GM23248 (cell line): ENCODE measurements at regions not wholly inside any gene's neighbourhood (a gene's known extent, or its start where the extent isn't known, plus 50 kb on each side); places are given as distances from the start of the nearest gene placed in this dataset.

Source experiments
- DNase-seq: peaks from one replicate; pipeline ENCODE4 v3.0.0-alpha.2; 2015
- H2AFZ ChIP-seq: fragments of 200-600 bp; sonication (generic); 2 replicates; pipeline ENCODE4 v1.6.1; 2016; ENCODE audit warnings: antibody characterized with exemption
- H3F3A ChIP-seq: fragments of 200-600 bp; sonication (generic); 2 replicates; pipeline ENCODE4 v1.6.1; 2016; ENCODE audit warnings: mild to moderate bottlenecking, antibody characterized with exemption, mixed run types; ENCODE audit not compliant: insufficient read depth
- H3K27ac ChIP-seq: fragments of 200-600 bp; sonication (generic); 2 replicates; pipeline ENCODE4 v1.5.1; 2016; ENCODE audit warnings: mild to moderate bottlenecking
- H3K27me3 ChIP-seq: fragments of 200-600 bp; sonication (generic); replicated peaks from 2 replicates; pipeline ENCODE4 v1.6.1; 2016; ENCODE audit warnings: mild to moderate bottlenecking; ENCODE audit not compliant: insufficient read depth
- H3K36me3 ChIP-seq: fragments of 200-600 bp; sonication (generic); 2 replicates; pipeline ENCODE4 v1.6.1; 2016; ENCODE audit warnings: low read depth, mild to moderate bottlenecking
- H3K4me1 ChIP-seq: fragments of 200-600 bp; sonication (generic); 2 replicates; pipeline ENCODE4 v1.6.1; 2016; ENCODE audit warnings: mild to moderate bottlenecking; ENCODE audit not compliant: insufficient read depth
- H3K4me2 ChIP-seq: fragments of 200-600 bp; sonication (generic); one replicate; pipeline ENCODE4 v1.6.1; 2016; ENCODE audit warnings: mild to moderate bottlenecking; ENCODE audit not compliant: unreplicated experiment
- H3K4me3 ChIP-seq: fragments of 200-600 bp; sonication (generic); 2 replicates; pipeline ENCODE4 v1.5.1; 2016; ENCODE audit warnings: mild to moderate bottlenecking
- H3K79me2 ChIP-seq: fragments of 200-600 bp; sonication (generic); 2 replicates; pipeline ENCODE4 v1.6.1; 2016; ENCODE audit warnings: mild to moderate bottlenecking; ENCODE audit not compliant: insufficient read depth
- H3K9ac ChIP-seq: fragments of 200-600 bp; sonication (generic); 2 replicates; pipeline ENCODE4 v1.6.1; 2016; ENCODE audit warnings: mild to moderate bottlenecking
- H3K9me2 ChIP-seq: fragments of 200-600 bp; sonication (generic); 2 replicates; pipeline ENCODE4 v1.6.1; 2016; ENCODE audit warnings: mixed run types, mild to moderate bottlenecking, moderate library complexity; ENCODE audit not compliant: insufficient read depth
- H3K9me3 ChIP-seq: fragments of 200-600 bp; sonication (generic); one replicate; pipeline ENCODE4 v1.6.1; 2017; ENCODE audit warnings: low read depth
- H4K20me1 ChIP-seq: fragments of 200-600 bp; sonication (generic); 2 replicates; pipeline ENCODE4 v1.6.0; 2016; ENCODE audit not compliant: insufficient read depth
- EZH2 ChIP-seq: fragments of 200-600 bp; sonication (generic); IDR thresholded peaks from 2 replicates; pipeline ENCODE4 v1.6.1; 2018; ENCODE audit warnings: antibody characterized with exemption, mild to moderate bottlenecking; ENCODE audit not compliant: insufficient read depth, poor library complexity, severe bottlenecking
- EZH2phosphoT487 ChIP-seq: fragments of 200-600 bp; sonication (generic); IDR thresholded peaks from 2 replicates; pipeline ENCODE4 v1.6.1; 2018; ENCODE audit warnings: antibody characterized with exemption, moderate library complexity, mild to moderate bottlenecking, low read depth; ENCODE audit not compliant: insufficient read depth
- WGBS, 2 experiments: methylation state at CpG; one replicate each; pipeline ENCODE4 v1.1.6; 2015 to 2017; ENCODE audit warnings: low lambda C conversion rate in 2 of 2, low coverage in 1 of 2; ENCODE audit errors: missing lambda C conversion rate in 2 of 2; 5-methylcytosine and 5-hydroxymethylcytosine counted together
- in situ Hi-C: fragments of 300-500 bp; cut with MboI; formaldehyde crosslinking; loops from 2 replicates; pipeline ENCODE4 v1.15.0; 2020

GRCh38 chr5:82418608-82418950, 140.4 kb upstream of the RPS23 start:
- 66 to 72% methylated on average over 2 of the region's 2 CpGs for WGBS, 2 experiments
- in situ Hi-C loops: no loop called here
- peaks cover 26% of the 10 kb centered on the region for H3F3A ChIP-seq
- peaks cover 48% of the 10 kb centered on the region for H3K4me1 ChIP-seq
- no peaks in the 10 kb centered on the region for H3K9me3 ChIP-seq
- no peak overlapping the region for H3K4me3 ChIP-seq
- no peak overlapping the region for H2AFZ ChIP-seq
- no peak for DNase-seq
- no peaks in the 10 kb centered on the region for H4K20me1 ChIP-seq
- H3K9me2 ChIP-seq: no peaks in the 10 kb centered on the region
- no peak overlapping the region for H3K4me2 ChIP-seq
- TF ChIP-seq EZH2: no peak
- no peak for TF ChIP-seq EZH2phosphoT487
- no peak overlapping the region for H3K27ac ChIP-seq
- no peak overlapping the region for H3K9ac ChIP-seq
- no peaks in the 10 kb centered on the region for H3K27me3 ChIP-seq
- H3K36me3 ChIP-seq: no peaks in the 10 kb centered on the region
- no peaks in the 10 kb centered on the region for H3K79me2 ChIP-seq

- peak; percentile 13 for DNase-seq
- Histone ChIP-seq H3F3A (peaks cover 32% of the 10 kb centered on the region), H3K27me3 (no peaks in the 10 kb centered on the region), H3K4me2 (no peak overlapping the region), H2AFZ (no peak overlapping the region), H3K79me2 (no peaks in the 10 kb centered on the region), H4K20me1 (no peaks in the 10 kb centered on the region), H3K36me3 (no peaks in the 10 kb centered on the region), H3K27ac (no peak overlapping the region), H3K4me3 (no peak overlapping the region), H3K9me3 (no peaks in the 10 kb centered on the region), H3K9ac (no peak overlapping the region), H3K4me1 (peaks cover 54% of the 10 kb centered on the region), H3K9me2 (no peaks in the 10 kb centered on the region)
- TF ChIP-seq EZH2 (no peak), EZH2phosphoT487 (no peak)
- in situ Hi-C loops: no loop called here
- 89 to 90% methylated on average over 11 of the region's 11 CpGs for WGBS, 2 experiments
Measured at GRCh38 chr5:82417776-82418607, 139.8 kb upstream of the RPS23 start.

DNA sequence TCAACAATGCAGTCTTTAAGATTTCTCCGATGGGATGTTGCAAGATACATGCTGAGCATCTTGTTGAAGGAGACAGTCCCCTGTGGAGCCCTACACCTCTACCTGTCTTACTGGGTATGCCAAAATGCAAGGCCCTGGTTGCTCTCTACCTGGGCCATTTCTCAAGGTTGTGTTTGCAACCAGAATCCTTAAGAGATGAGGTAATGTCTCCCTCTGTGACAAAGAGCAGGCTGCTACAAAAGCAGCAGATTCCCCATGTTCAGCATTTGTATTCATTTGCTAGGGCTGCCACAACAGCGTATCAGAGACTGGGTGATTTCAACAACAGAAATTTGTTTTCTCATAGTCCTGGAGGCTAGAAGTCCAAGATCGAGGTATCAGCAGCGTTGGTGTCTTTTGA, 138.4 kb upstream of the RPS23 start:
- Histone ChIP-seq H3K79me2 (no peaks in the 10 kb centered on the region), H3K4me3 (no peak overlapping the region), H3K4me2 (no peak overlapping the region), H4K20me1 (no peaks in the 10 kb centered on the region), H3K9ac (no peak overlapping the region), H3K27ac (no peak overlapping the region), H3K9me2 (no peaks in the 10 kb centered on the region), H3K4me1 (peaks cover 44% of the 10 kb centered on the region), H3K27me3 (no peaks in the 10 kb centered on the region), H2AFZ (no peak overlapping the region), H3F3A (peaks cover 30% of the 10 kb centered on the region), H3K9me3 (no peaks in the 10 kb centered on the region), H3K36me3 (no peaks in the 10 kb centered on the region)
- 69 to 74% methylated on average over 4 of the region's 4 CpGs for WGBS, 2 experiments
- TF ChIP-seq EZH2: no peak
- no peak for TF ChIP-seq EZH2phosphoT487
- DNase-seq: no peak
- in situ Hi-C loops: no loop called here

GRCh38 chr5:82414041-82414388, 135.9 kb upstream of the RPS23 start:
- Histone ChIP-seq H3K4me1 (peaks cover 34% of the 10 kb centered on the region), H3K79me2 (no peaks in the 10 kb centered on the region), H3F3A (peaks cover 28% of the 10 kb centered on the region), H3K9ac (peak overlapping the region; percentile 30), H3K9me2 (no peaks in the 10 kb centered on the region), H4K20me1 (no peaks in the 10 kb centered on the region), H3K4me3 (no peak overlapping the region), H3K27ac (peak overlapping the region; percentile 78), H3K27me3 (no peaks in the 10 kb centered on the region), H3K36me3 (no peaks in the 10 kb centered on the region), H3K4me2 (peak overlapping the region; percentile 61), H3K9me3 (no peaks in the 10 kb centered on the region), H2AFZ (no peak overlapping the region)
- in situ Hi-C loops: no loop called here
- no peak for DNase-seq
- TF ChIP-seq EZH2 (no peak), EZH2phosphoT487 (no peak)
